HG03060 (cell line): ENCODE measurements at regions not wholly inside any gene's neighbourhood (a gene's known extent, or its start where the extent isn't known, plus 50 kb on each side); places are given as distances from the start of the nearest gene placed in this dataset.

Experiments
- ATAC-seq: cut with Tn5 transposase; IDR thresholded peaks from one replicate; pipeline ENCODE4 v1.9.1; 2021; ENCODE audit warnings: low read depth, moderate number of reproducible peaks; ENCODE audit not compliant: unreplicated experiment

DNA sequence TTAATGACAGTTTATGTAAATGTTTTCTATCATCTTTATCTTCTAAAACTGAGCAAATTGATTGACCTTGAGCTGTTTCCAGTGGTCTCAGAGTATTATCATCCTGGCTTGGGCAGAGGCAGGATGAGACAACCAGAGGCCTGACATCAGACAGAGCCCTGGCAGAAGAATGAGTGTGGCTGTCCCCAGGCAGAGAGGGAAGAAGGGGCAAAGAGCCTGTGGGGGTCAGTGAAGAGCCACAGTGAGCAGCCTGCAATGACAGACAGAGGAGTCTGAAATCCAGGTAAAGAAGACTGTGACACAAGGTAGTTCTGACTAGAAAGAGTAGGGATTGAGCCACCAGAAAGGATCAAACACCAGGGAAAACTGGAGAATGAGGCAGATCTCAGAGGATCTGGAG is 182.4 kb upstream of the ARSJ start:
- ATAC-seq, result no peak

DNA sequence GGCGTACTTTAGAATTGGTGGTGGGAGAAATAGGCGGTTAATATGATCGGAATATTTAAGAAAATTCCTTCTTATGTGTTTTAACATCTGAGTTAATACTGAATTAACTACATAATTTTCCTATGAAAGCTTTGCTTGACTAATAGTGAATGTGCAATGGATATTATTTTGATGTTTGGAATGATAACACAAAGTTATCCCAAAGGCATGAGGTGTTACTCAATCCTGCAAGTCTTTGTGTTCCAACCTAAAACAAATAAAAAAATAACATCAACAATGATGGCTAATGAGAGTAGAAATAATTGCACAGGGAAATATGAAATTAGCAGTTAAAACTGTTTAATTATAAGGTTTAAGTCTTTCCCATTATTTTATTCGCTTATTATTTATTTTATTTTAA is 183.6 kb upstream of the ARSJ start:
- ATAC-seq, result no peak

DNA sequence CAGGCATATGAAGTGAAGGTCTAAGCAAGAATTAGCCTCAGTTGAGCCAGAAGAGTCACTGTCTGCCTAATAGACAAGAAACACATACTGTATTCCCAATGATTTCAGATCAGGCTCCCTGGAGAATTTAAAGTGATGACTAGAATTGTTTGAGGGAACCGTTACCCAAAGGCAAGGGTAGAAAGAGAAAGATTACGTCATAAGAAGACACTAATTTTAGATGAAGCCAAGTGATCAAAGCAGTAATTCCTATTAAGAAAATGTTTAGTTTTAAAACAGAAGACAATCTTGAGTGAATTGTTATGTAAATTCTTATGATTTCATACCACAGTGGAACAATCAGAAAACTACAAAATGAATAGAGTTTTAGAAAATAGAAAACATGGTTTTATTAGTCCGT is 194.5 kb upstream of the ARSJ start:
- no peak for ATAC-seq

DNA sequence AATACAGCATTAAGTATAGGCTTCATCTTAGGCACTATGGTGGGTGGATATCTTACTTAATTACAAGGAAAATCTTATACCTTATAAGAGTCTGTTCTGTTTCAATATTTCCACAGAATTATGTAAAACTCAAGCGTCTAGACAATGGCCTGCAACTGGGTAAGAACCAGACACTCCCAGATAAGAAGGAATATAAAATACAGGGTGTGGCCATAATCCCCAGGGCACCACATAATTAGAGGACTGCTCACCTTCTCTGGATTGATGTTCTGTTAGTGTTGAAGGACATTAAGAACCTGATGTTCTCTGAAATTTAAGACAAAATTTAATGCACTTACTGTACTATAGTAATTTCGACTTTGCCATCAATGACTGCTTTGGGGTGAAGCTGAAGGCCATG is 198.2 kb upstream of the ARSJ start:
- no peak for ATAC-seq

DNA sequence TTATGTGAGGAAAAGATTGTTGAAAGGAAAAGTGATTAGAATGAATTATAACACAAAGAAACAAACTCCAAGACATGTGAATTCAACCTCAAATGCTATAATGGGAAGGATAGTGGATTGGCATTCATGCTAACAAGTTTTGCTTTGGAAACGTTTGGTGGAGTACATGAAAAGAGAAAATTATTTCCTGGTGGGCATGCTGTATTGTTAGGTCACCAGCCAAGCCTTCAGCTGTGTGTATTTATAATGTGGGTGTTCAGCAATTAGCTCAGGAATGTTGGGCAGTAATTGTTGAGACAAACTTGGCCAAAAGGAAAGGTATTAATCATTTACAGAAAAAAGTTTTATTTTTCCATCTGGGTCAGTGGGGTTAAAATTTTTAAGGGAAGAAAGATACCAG is 198.9 kb upstream of the ARSJ start:
- ATAC-seq, result no peak

DNA sequence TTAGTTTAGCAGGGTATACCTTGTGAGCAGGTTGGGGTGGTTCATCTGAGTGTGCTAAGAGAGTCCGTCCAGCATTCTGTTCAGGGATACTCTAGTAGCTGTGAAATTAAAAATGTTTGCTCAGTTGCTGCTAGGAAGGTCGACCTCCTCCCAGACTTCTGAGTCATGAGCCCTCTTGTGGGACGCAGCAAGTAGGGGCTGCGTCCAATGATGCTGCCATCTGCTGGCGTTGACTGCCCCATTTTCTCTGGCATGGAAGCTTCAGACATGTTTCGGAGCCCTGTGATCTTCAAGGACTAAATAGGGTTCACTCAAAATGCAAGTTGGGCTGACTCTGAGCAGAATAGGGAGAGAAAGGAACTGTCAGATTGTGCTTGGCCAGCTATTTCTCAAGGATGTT is 201.0 kb upstream of the ARSJ start:
- ATAC-seq, result no peak

DNA sequence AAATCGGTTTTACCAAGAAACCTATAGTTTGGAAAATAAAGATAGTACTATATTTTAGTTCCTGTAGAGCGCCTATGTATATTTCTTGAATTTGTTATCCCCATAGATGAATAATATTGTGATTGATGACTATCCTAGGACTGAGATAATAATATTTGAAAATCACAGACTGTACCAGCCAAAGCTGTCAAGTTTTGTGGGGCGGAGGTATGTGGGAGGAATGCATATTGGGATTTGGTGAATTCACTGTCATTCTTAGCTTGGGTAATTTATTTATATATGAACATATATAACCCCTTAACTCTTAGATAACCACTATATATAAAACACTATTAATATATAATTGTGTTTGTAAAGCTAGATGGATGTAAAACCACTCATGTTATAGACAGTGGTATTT is 205.5 kb upstream of the ARSJ start:
- no peak for ATAC-seq

DNA sequence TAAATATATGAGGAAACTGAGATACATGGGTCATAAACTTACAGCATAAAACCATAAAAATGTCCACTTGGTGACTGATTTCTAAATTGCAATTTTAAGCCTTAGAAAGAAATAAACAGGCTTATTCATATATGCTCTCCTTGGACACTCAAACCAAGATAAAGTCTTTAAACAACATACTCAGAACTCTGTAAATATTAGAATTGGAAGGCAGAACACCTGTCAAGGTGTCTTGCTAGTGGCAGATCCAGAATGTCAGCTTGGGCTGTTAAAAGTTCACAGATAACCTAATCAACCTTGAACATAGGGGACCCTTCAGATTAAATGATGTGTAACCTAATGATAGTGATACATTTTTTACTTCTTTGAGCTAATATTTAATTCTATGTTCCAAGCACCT is 208.1 kb upstream of the ARSJ start:
- no peak for ATAC-seq

DNA sequence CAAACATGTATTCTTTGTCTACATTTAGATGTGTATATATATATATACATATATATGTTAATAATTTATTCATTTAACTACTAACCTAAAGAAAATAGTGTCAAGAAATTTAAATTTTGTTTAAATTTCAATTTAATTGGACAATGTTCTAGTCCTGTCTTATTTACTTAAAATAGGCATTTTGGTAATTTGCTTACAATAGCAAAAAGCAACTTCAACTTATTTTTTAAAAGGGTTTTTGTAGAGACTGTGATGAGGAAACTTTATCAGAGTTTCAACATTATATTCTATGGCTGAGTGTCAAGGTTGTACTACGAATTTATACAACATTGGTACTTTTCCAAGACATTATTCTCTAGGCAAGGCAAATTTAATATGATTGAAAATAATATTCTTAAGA is 212.0 kb upstream of the ARSJ start:
- ATAC-seq, result no peak

DNA sequence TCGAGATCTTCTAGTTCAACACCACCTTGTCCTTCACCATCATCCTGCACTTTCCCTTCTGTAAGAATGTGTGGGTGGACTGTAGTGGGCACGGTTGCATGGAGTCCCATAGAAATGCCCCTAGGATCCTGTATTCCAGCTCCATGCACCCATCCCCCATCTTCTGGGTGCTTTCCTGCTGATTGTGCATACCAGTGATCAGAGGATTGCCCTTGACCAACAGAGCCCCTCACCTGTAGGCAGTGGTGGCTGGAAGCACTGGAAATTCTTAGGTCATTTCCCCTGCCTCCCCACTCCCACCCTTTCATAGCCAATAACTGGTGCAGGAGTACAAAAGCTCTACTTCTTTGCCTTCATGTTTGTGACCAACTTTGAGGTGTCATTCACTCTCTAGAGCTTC is 213.4 kb upstream of the ARSJ start:
- no peak for ATAC-seq

DNA sequence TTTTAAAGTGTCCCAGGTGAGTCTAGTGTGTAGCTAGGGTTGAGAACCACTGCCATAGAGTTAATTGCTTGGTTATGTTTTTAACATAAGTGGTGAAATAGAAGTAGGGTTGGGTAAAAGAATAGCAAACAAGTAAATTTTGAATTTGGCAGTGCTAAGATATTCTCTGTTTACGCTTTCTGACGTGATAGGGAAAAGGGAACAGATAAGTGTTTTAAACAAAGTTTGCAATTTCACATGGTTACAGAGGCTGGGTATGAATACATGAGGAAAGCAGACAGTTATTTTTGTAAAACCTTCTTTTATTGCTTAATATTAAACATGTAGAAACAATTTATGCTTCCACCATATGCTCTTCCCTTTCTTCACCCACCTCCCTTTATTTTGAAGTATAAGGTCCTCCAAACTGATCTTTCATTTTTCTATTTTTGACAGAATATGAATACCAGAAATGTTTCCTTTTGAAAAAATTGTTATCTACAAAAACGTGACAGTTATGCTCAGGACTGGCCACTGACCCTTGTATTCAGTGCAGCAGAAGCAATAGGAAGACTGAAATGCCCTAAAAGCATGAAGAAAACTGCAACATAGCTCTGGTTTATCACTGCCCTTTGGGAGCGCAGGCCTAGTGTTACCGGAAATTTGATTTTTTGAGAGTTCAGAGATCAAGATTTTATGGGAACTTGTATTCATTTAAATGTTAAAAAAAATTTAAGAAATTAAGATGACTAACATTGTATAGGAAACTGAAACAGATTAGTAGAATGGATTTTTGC is 214.4 kb upstream of the ARSJ start:
- ATAC-seq, result no peak

DNA sequence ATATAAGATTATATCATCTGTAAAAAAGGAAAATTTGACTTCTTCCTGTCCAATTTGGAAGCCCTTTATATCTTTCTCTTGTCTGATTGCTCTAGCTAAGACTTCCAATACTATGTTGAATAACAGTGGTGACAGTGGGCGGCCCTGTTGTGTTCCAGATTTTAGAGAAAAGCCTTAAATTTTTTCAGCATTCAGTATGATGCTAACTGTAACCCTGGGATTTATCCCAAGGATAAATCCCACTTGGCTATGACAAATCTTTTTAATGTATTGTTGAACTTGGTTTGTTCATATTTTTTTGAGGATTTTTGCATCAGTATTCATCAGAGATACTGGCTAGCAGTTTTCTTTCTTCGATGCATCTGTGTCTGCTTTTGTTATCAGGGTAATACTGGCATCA is 217.2 kb upstream of the ARSJ start:
- ATAC-seq, result no peak

DNA sequence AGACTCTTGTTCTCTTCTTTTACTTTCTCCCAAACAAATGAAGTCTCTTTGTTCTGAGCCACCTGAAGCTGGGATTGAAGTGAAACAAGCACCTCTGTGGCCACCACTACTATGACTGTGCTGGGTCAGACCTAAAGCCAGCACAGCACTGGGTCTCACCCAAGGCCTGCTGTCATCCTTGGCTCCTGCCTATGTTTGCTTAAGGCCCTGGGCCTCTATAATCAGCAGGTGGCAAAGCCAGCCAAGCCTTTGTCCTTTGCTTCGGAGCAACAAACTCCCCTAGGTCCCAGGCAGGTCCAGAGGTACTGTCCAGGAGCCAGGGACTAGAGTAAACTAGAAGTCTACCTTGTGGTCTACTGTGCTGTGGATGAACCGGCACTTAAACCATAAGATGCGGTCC is 220.6 kb upstream of the ARSJ start:
- no peak for ATAC-seq

DNA sequence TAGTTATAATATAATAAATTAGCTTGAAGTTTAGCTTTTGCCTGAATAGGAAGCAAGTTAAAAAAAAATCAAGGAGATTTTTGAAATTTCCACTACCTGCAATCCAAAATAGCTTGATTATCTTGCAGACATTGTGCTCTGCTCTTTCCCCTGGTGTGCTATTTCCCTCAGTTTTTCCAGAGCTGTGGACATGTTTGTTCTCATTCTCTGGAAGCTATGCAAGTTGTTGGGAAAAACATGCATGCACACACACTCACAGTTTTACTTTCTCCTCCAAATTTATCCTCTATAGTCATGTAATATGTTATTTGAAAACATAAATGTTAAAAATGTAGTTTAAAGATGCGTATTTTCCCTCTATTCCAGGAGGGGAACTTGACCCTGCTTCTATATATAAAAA is 225.8 kb upstream of the ARSJ start:
- ATAC-seq, result no peak

DNA sequence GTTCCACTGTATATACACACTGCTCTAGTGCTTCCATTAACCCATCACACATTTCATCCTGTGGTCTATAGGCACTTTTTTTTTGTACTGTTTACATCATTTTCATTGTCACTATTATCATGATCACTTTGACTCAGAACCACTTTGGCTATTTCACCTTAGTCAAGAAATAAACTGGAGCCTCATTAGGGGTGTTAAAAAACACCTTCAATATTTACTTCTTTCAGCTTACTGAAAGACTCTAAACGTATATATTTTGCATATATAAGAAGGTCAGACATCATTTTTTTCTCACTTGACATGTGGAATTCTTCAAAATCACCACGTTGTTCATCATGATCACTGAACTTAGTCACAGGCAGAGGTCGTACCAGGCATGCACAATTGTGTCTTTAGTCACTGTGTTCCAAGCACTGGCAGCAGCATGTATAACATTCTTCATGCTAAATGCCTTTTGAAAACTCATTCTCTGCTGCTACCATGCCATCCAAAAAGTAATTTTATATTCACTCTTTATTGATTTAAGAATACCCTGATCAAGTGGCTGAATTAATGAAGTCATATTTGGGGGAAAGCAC is 229.2 kb upstream of the ARSJ start:
- ATAC-seq, result no peak

DNA sequence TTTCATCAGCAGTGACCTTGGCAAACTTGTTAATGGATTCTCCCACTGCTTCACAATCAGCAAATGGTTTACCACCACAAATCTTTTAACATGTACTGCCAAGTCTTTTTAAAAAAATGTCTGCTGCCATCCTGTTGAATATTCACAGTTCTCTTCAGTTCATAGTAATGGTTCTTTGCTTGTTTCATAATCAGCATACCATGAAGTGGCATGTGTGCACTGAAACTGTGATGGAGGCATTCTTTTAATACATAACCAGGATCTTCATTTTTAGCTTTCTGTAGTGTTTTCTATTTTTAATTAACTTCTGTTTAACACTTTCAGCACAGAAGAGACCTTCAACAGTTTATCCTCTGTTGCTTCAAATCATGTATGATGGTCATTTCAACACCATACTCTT is 230.1 kb upstream of the ARSJ start:
- no peak for ATAC-seq

DNA sequence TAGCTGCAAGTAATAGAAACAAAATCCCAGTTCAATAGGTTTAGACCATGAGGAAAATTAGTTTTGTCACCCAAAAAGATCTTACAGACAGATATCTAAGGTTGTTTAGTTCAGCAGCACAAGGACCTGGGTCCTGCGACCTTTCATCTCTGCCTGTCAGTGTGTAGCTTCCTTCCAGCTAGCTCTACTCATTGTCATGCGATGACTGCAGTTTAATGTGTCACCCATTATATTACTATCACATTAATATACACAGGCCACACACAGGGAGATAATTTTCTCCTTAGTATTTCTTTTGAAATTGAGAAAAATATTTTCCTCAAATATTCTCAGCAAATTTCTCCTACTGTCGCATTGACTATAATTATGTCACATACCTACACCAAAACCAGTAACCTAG is 232.1 kb upstream of the ARSJ start:
- no peak for ATAC-seq

DNA sequence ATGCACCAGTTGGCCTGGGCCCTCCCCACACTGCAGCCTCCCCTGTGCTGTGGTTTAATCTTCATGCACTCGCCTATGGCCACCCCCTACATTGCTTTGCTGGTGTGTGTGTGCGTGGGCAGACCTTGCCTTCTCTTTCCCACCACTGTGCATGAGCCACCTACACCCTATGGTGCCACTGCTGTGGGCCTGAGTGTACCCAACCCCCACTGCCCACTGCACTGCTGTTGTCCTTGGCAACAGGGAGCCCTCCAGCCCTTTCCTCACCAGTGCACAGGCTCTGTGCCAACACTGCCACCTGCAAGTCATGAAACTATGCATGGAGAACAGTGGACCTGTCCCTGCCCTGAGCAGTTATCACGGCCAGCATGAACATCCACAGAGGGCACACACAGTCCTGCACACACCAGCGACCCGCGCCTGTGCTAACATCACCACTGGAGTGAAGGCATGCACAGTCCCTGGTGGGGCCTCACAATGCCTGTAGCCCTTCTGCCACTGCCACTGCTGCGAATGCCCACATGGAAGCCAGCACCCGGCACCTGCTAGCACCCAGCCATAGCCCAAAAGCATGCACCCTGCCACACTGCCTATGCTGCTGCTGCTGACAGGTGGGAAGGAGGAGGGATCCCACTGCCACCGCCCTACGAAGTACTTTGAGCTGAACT is 237.8 kb upstream of the ARSJ start:
- no peak for ATAC-seq

DNA sequence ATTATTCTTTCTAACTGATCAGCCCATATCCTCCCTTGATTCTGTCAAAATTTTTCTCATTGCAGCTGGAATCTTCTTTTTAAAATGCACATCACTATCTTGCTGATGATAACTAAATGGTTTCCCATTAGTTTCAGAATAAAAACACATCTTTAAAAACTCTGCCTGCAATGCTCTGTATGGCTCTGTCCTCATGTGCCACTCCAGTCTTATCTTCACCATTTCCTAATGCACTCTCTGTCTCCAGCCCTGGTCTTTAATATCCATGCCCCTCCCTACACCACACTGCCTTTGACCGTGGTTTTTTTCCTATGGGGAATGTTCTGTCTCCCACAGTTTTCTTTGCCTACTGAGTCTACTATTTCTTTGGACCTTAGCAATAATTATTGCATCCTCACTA is 244.1 kb upstream of the ARSJ start:
- no peak for ATAC-seq

DNA sequence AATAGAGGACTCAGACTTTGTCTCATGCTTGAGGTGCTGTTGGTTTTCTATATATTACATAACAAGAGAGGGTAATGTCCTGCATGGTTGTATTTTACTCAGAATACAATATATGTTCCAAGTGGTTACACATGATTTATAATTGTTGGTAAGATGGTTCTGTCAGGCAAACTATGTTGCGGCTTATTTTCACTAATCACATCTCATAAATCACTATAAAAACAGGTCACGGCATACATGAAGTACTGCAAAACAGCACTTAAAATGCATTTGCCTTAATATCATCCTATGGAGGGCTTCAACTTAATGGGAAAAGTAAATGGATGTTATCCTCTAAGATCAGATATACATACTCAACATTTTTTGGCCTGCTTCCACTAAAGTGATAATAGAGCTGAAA is 246.0 kb upstream of the ARSJ start:
- ATAC-seq, result no peak

DNA sequence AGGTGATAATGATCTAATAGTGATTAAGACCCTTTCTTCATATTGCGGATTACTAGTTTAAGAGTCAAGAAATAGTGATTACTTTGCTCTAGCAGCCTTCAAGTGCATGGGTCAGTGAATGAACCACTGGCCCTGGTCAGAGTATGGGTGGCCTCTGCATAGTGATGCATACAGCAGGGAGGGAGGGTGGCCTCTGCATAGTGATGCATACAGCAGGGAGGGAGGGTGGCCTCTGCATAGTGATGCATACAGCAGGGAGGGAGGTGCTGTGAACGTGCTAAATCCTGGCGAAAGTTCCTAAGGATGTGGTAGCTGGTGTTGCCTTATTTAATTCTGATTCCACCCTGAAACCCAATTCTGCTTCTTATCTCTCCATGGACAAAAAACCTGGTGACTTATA is 246.7 kb upstream of the ARSJ start:
- no peak for ATAC-seq
